Hepatocyte (in vitro differentiated cells): ENCODE measurements at regions not wholly inside any gene's neighbourhood (a gene's known extent, or its start where the extent isn't known, plus 50 kb on each side); places are given as distances from the start of the nearest gene placed in this dataset.

Experiments used
- EZH2 ChIP-seq: fragments of 200-600 bp; sonication (generic); IDR thresholded peaks from 2 replicates; pipeline ENCODE4 v1.6.1; 2016; ENCODE audit warnings: antibody characterized with exemption, mild to moderate bottlenecking, borderline replicate concordance
- EZH2phosphoT487 ChIP-seq: fragments of 200-600 bp; sonication (generic); IDR thresholded peaks from one replicate; pipeline ENCODE4 v1.6.1; 2018; ENCODE audit warnings: antibody characterized with exemption, mild to moderate bottlenecking, low read depth, moderate library complexity; ENCODE audit not compliant: unreplicated experiment, severe bottlenecking
- TF ChIP-seq, protein P1 (sequence below): fragments of 200-600 bp; sonication (generic); IDR thresholded peaks from 2 replicates; pipeline ENCODE4 v1.5.1; 2016; ENCODE audit warnings: antibody characterized with exemption, mild to moderate bottlenecking; ENCODE audit not compliant: poor library complexity

DNA sequence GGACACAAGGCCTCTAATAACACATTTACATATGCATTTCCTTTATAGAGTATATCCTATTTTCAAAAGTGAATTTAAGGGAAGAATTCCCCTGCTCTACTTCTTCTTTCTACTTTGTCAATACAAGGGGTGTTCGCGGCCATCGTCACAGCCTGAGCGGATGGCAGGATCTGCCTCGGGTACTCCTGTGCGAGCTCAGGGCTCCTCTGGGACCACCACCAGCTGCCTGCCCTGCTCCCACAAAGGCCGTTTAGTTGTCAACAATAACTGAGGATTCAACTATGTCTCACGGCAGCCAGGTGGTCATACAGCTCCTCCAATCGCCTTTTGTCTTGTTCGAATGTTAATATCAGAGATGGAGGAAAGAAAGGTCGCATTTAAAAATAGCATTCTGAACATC is 228.2 kb upstream of the TENM3 start:
- TF ChIP-seq, protein P1, sequence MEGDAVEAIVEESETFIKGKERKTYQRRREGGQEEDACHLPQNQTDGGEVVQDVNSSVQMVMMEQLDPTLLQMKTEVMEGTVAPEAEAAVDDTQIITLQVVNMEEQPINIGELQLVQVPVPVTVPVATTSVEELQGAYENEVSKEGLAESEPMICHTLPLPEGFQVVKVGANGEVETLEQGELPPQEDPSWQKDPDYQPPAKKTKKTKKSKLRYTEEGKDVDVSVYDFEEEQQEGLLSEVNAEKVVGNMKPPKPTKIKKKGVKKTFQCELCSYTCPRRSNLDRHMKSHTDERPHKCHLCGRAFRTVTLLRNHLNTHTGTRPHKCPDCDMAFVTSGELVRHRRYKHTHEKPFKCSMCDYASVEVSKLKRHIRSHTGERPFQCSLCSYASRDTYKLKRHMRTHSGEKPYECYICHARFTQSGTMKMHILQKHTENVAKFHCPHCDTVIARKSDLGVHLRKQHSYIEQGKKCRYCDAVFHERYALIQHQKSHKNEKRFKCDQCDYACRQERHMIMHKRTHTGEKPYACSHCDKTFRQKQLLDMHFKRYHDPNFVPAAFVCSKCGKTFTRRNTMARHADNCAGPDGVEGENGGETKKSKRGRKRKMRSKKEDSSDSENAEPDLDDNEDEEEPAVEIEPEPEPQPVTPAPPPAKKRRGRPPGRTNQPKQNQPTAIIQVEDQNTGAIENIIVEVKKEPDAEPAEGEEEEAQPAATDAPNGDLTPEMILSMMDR, result no peak
- no peak for TF ChIP-seq EZH2
- TF ChIP-seq EZH2phosphoT487, result no peak
